Astrocyte of the hippocampus (primary cell): ENCODE measurements at regions not wholly inside any gene's neighbourhood (a gene's known extent, or its start where the extent isn't known, plus 50 kb on each side); places are given as distances from the start of the nearest gene placed in this dataset.

Experiments used
- DNase-seq: peaks from one replicate; pipeline ENCODE4 v3.0.0; 2011; ENCODE audit warnings: low read depth, low spot score

- DNase-seq: peak; percentile 91
Measured at GRCh38 chr11:76721755-76722677, 51.5 kb upstream of the LRRC32 start.

- no peak for DNase-seq
Measured at GRCh38 chr11:76723142-76723541, 52.6 kb upstream of the LRRC32 start.

GRCh38 chr11:76723548-76723947 lies 53.0 kb upstream of the LRRC32 start:
- no peak for DNase-seq

- DNase-seq: peak; percentile 34
Measured at GRCh38 chr11:76724171-76724768, 53.7 kb upstream of the LRRC32 start.

GRCh38 chr11:76728227-76728626 lies 54.9 kb upstream of the TSKU start:
- no peak for DNase-seq

GRCh38 chr11:76728778-76729177 lies 54.4 kb upstream of the TSKU start:
- DNase-seq: no peak

- DNase-seq: no peak
Measured at GRCh38 chr11:76729214-76729613, 53.9 kb upstream of the TSKU start.

GRCh38 chr11:76730887-76731565 lies 52.1 kb upstream of the TSKU start:
- DNase-seq: no peak

- DNase-seq: no peak
Measured at GRCh38 chr11:76732643-76733042, 50.5 kb upstream of the TSKU start.
